ENCODE measurements at regions not wholly inside any gene's neighbourhood (a gene's known extent, or its start where the extent isn't known, plus 50 kb on each side); places are given as distances from the start of the nearest gene placed in this dataset.

DNA sequence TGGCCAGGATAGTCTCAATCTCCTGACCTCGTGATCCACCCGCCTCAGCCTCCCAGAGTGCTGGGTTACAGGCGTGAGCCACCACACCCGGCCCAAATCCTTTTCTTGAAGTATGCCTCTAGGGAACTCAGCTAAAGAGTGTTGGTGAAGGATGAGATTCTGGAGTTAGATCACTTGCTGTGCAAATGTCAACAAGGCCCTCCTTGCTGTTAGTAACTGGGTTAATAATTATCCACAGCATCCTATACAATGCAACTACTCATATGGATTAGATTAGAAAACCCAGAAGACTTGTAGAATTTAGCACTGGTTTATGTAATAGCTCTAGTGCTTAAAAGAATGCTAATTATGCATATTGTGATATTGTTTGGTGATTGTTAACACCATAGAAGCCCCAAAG is 310.8 kb upstream of the TFPI start:
- Histone ChIP-seq H3K4me3 (no peak overlapping the region), H3K27me3 (no peaks in the 10 kb centered on the region), H3K36me3 (replicated peaks in 1 of 2) (no peaks in the 10 kb centered on the region), H3K27ac (no peak overlapping the region), H3K4me1 (replicated peaks in 1 of 2) (no peaks in the 10 kb centered on the region), H3K9me3 (replicated peaks in 1 of 3) (no peaks in the 10 kb centered on the region)
- 75 to 94% (median 91%) methylated on average over 4 of the region's 4 CpGs for WGBS, 4 donors
- DNase-seq: no peak
- TF ChIP-seq CTCF (IDR thresholded peaks at IDR 0.05) (no peak), POLR2A (IDR thresholded peaks at IDR 0.05) (no peak)
- intact Hi-C loops (cut with DNase I): no loop called here

DNA sequence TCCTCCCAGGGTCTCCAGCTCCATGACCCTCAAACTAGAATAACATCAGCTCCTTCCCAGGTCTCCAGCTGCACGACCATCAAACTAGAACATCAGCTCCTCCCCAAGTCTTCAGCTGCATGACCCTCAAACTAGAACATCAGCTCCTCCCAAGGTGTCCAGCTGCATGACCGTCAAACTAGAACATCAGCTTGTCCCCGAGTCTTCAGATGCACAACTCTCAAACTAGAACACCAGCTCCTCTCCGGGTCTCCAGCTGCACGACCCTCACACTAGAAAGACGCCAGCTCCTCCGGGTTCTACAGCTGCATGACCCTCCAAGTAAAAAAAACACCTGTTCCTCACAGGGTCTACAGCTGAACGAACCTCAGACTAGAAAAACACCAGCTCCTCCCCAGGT is 312.9 kb upstream of the TFPI start:
- Histone ChIP-seq H3K27me3 (no peaks in the 10 kb centered on the region), H3K4me3 (no peak overlapping the region), H3K9me3 (replicated peaks in 1 of 3) (no peaks in the 10 kb centered on the region), H3K4me1 (replicated peaks in 1 of 2) (no peaks in the 10 kb centered on the region), H3K36me3 (replicated peaks in 1 of 2) (no peaks in the 10 kb centered on the region), H3K27ac (no peak overlapping the region)
- 68 to 90% (median 87%) methylated on average over 8 of the region's 8 CpGs for WGBS, 4 donors
- no peak for DNase-seq
- TF ChIP-seq POLR2A (IDR thresholded peaks at IDR 0.05) (no peak), CTCF (IDR thresholded peaks at IDR 0.05) (no peak)
- intact Hi-C loops (cut with DNase I): no loop called here

GRCh38 chr2:187869195-187869594 is 315.0 kb upstream of the TFPI start:
- no peaks in the 10 kb centered on the region for H3K27me3 ChIP-seq
- H3K27ac ChIP-seq: no peak overlapping the region
- no peak for DNase-seq
- intact Hi-C loops (cut with DNase I): no loop called here
- no peaks in the 10 kb centered on the region for H3K36me3 ChIP-seq (replicated peaks in 1 of 2)
- 77 to 91% (median 81%) methylated on average over 9 of the region's 9 CpGs for WGBS, 4 donors
- H3K9me3 ChIP-seq (replicated peaks in 1 of 3): no peaks in the 10 kb centered on the region
- TF ChIP-seq POLR2A (IDR thresholded peaks at IDR 0.05): no peak
- no peak for TF ChIP-seq CTCF (IDR thresholded peaks at IDR 0.05)
- H3K4me1 ChIP-seq (replicated peaks in 1 of 2): no peaks in the 10 kb centered on the region
- H3K4me3 ChIP-seq: no peak overlapping the region

GRCh38 chr2:187871506-187871905 is 317.3 kb upstream of the TFPI start:
- 74 to 87% (median 80%) methylated on average over 3 of the region's 3 CpGs for WGBS, 4 donors
- H3K4me1 ChIP-seq (replicated peaks in 1 of 2): no peaks in the 10 kb centered on the region
- no peak for DNase-seq
- no peaks in the 10 kb centered on the region for H3K9me3 ChIP-seq (replicated peaks in 1 of 3)
- no peak for TF ChIP-seq POLR2A (IDR thresholded peaks at IDR 0.05)
- no peak for TF ChIP-seq CTCF (IDR thresholded peaks at IDR 0.05)
- no peak overlapping the region for H3K4me3 ChIP-seq
- no peaks in the 10 kb centered on the region for H3K36me3 ChIP-seq (replicated peaks in 1 of 2)
- no peak overlapping the region for H3K27ac ChIP-seq
- no peaks in the 10 kb centered on the region for H3K27me3 ChIP-seq
- intact Hi-C loops (cut with DNase I): no loop called here

Measured in adrenal gland (tissue), 9 donors.